Naive thymus-derived CD4-positive, alpha-beta T cell (primary cell): ENCODE measurements at regions not wholly inside any gene's neighbourhood (a gene's known extent, or its start where the extent isn't known, plus 50 kb on each side); places are given as distances from the start of the nearest gene placed in this dataset.

Experiments used
- ATAC-seq: fragments of 150-1000 bp; cut with Tn5 transposase; 2 replicates; pipeline ENCODE4 v1.10.0; 2021; ENCODE audit warnings: mild to moderate bottlenecking, moderate library complexity
- CTCF ChIA-PET: fragments of 350-600 bp; sonication (Branson Sonifier 250); formaldehyde crosslinking; loops from one replicate; lab custom pipeline; 2021; ENCODE audit warnings: antibody characterized with exemption; lab: Charles Lee
- POLR2A ChIA-PET: fragments of 350-600 bp; sonication (Branson Sonifier 250); formaldehyde crosslinking; loops from one replicate; lab custom pipeline; 2021; ENCODE audit warnings: antibody characterized with exemption, inconsistent platforms; lab: Charles Lee
- DNase-seq, 9 donors: peaks; one replicate each; pipeline versions ENCODE4 v3.0.0 to v3.0.0-alpha.2; 2020 to 2022; ENCODE audit warnings: mixed read lengths in 1 of 9
- H3K27ac ChIP-seq: one replicate; pipeline ENCODE4 v1.7.0; 2013; ENCODE audit warnings: mild to moderate bottlenecking, low read depth, low read length, moderate library complexity
- H3K27me3 ChIP-seq, 2 donors: one replicate each; pipeline ENCODE4 v1.7.0; 2013; ENCODE audit warnings: low read length in 2 of 2, mild to moderate bottlenecking in 2 of 2, moderate library complexity in 2 of 2; ENCODE audit not compliant: control insufficient read depth in 2 of 2, insufficient read depth in 2 of 2
- H3K36me3 ChIP-seq, 3 experiments: 1 replicate in 2 of 3; 2 replicates in 1 of 3; pipeline ENCODE4 v1.7.0; 2013; ENCODE audit warnings: low read length in 3 of 3, mild to moderate bottlenecking in 3 of 3, moderate library complexity in 1 of 3; ENCODE audit not compliant: insufficient read depth in 3 of 3, control insufficient read depth in 2 of 3
- H3K4me1 ChIP-seq, 2 donors: one replicate each; pipeline ENCODE4 v1.7.0; 2013; ENCODE audit warnings: low read length in 2 of 2, mild to moderate bottlenecking in 2 of 2, moderate library complexity in 1 of 2; ENCODE audit not compliant: control insufficient read depth in 2 of 2, insufficient read depth in 2 of 2
- H3K4me3 ChIP-seq: 2 replicates; pipeline ENCODE4 v1.7.0; 2013; ENCODE audit warnings: mild to moderate bottlenecking, low read length
- H3K9me3 ChIP-seq, 3 experiments: 1 replicate in 2 of 3; 2 replicates in 1 of 3; pipeline ENCODE4 v1.7.0; 2013; ENCODE audit warnings: low read length in 3 of 3; ENCODE audit not compliant: control insufficient read depth in 2 of 3
- H3K27ac Mint-ChIP-seq, 9 donors: one replicate each; pipeline ENCODE4 v1.8.0; 2020 to 2022; ENCODE audit warnings: mixed read lengths in 9 of 9, mild to moderate bottlenecking in 8 of 9, moderate library complexity in 5 of 9, inconsistent platforms in 2 of 9
- H3K27me3 Mint-ChIP-seq, 5 donors: one replicate each; pipeline ENCODE4 v1.8.0; 2021 to 2022; ENCODE audit warnings: mixed read lengths in 5 of 5, mild to moderate bottlenecking in 1 of 5
- H3K36me3 Mint-ChIP-seq, 5 donors: one replicate each; pipeline ENCODE4 v1.8.0; 2020 to 2022; ENCODE audit warnings: mixed read lengths in 5 of 5, mild to moderate bottlenecking in 3 of 5, inconsistent platforms in 1 of 5
- H3K4me1 Mint-ChIP-seq, 7 donors: one replicate each; pipeline ENCODE4 v1.8.0; 2020 to 2022; ENCODE audit warnings: mixed read lengths in 7 of 7, mild to moderate bottlenecking in 3 of 7, inconsistent platforms in 1 of 7
- H3K4me3 Mint-ChIP-seq, 10 donors: one replicate each; pipeline ENCODE4 v1.8.0; 2020 to 2022; ENCODE audit warnings: mild to moderate bottlenecking in 10 of 10, mixed read lengths in 10 of 10, moderate library complexity in 6 of 10, inconsistent platforms in 2 of 10
- H3K9me3 Mint-ChIP-seq, 11 donors: one replicate each; pipeline ENCODE4 v1.8.0; 2020 to 2022; ENCODE audit warnings: mixed read lengths in 11 of 11, mild to moderate bottlenecking in 4 of 11, inconsistent platforms in 1 of 11, moderate library complexity in 1 of 11
- intact Hi-C, 2 donors: fragments of 100-400 bp; cut with micrococcal nuclease; formaldehyde crosslinking; loops; one replicate each; pipeline ENCODE4 v1.15.1; 2023

DNA sequence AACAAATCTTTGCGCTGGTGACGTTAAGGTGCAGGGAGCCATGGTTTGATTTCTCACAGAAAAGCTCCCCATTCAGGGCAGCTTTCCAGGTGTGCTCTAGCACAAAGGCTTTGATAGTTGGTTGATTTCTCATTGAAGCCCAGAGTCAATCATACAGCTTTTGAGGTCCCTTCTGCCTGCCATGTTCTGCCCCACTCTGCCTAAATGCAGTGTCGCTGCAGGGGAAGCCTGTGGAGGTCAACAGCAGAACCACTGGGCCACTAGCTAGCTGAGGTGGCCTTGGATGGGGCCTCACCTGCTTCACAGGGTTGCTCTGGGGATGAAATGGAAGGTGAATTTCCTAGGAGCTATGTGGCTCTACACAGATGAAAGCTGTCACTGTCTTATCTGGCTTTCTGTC is 278.3 kb downstream of the TLE3 start:
- H3K4me1 ChIP-seq = no peaks in the 10 kb centered on the region
- H3K27ac Mint-ChIP-seq = no peak overlapping the region
- no peak overlapping the region for H3K4me3 ChIP-seq
- ATAC-seq (no peak), DNase-seq (no peak)
- H3K27me3 ChIP-seq = no peaks in the 10 kb centered on the region
- no peaks in the 10 kb centered on the region for H3K9me3 Mint-ChIP-seq
- no peak overlapping the region for H3K4me3 Mint-ChIP-seq
- H3K27ac ChIP-seq = no peak overlapping the region
- H3K9me3 ChIP-seq = no peaks in the 10 kb centered on the region
- ChIA-PET CTCF (no interaction called here), POLR2A (no interaction called here)
- no peaks in the 10 kb centered on the region for H3K36me3 ChIP-seq
- intact Hi-C loops = no loop called here
- no peaks in the 10 kb centered on the region for H3K36me3 Mint-ChIP-seq
- peaks cover 0 to 37% (median 0%) of the 10 kb centered on the region in 5 donors for H3K27me3 Mint-ChIP-seq
- peaks cover 0 to 18% (median 5%) of the 10 kb centered on the region in 7 donors for H3K4me1 Mint-ChIP-seq

DNA sequence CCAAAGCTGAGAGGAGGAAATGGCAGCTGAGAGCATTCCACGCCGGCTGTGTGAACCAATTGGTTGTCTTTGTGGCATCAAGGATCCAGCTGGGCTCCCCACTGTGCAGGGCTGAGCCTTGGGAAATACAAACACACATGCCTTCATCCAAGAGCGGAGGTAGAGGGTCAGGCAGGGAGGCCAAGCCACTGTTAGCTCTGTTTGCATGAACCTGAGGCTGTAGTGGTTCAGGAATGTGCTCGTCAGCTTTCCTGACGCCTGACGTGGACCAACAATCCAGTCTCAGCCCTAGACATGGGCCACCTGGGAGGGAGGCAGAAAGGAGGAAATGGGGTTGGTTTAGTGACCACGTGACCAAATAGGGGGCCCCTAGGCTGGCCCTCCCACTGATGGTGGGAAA is 276.9 kb downstream of the TLE3 start:
- POLR2A ChIA-PET = no interaction called here
- CTCF ChIA-PET = no interaction called here
- H3K4me1 Mint-ChIP-seq = peaks cover 0 to 18% (median 4%) of the 10 kb centered on the region in 7 donors

DNA sequence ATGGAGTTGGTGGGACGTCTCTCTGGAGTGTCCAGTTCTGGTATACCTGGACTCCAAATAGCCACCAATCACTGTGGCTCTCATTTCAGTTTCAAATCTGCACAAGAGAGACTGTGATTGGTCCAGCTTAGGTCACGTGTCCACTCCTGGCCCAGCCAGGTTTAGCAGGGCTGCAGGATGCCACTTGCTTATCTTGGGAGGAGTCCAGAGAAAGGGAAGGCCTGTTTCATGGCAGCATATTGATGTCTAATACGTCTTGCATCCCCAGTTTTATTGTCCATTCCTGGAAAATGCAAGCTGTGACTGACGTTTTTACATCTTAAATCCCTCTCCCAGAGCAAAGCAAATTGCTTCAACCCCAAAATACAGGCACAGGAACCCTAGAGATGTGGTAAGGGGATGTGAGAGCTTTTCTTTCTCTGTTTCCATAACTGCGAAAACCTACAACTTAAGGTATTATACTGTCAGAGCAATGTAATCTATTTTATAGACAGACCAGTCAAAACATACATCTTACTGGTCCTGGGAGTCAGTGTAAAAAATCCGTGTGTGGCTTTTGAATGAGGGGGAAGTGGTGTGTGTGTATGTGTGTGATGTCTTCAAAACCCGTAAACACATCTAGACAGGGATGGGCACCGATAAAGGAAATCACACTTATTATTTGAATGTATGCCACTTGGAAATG is 274.4 kb downstream of the TLE3 start:
- peaks cover 0 to 2% (median 0%) of the 10 kb centered on the region in 11 donors for H3K9me3 Mint-ChIP-seq
- ChIA-PET POLR2A (no interaction called here), CTCF (no interaction called here)
- H3K4me1 ChIP-seq = no peaks in the 10 kb centered on the region
- H3K9me3 ChIP-seq = no peaks in the 10 kb centered on the region
- H3K36me3 ChIP-seq = no peaks in the 10 kb centered on the region
- H3K27ac Mint-ChIP-seq = no peak overlapping the region
- peaks cover 0 to 5% (median 0%) of the 10 kb centered on the region in 7 donors for H3K4me1 Mint-ChIP-seq
- H3K27ac ChIP-seq = no peak overlapping the region
- no peaks in the 10 kb centered on the region for H3K36me3 Mint-ChIP-seq
- peaks cover 0 to 37% (median 0%) of the 10 kb centered on the region in 5 donors for H3K27me3 Mint-ChIP-seq
- H3K4me3 ChIP-seq = no peak overlapping the region
- H3K27me3 ChIP-seq = no peaks in the 10 kb centered on the region
- ATAC-seq (no peak), DNase-seq (no peak)
- intact Hi-C loops = no loop called here
- no peak overlapping the region for H3K4me3 Mint-ChIP-seq

More for the DNA sequence above, 276.9 kb downstream of the TLE3 start:
- Histone ChIP-seq H3K4me1 (no peaks in the 10 kb centered on the region), H3K4me3 (no peak overlapping the region), H3K9me3 (no peaks in the 10 kb centered on the region), H3K27ac (no peak overlapping the region), H3K27me3 (no peaks in the 10 kb centered on the region), H3K36me3 (no peaks in the 10 kb centered on the region)
- no peak for DNase-seq
- H3K27me3 Mint-ChIP-seq = peaks cover 0 to 44% (median 0%) of the 10 kb centered on the region in 5 donors
- H3K4me3 Mint-ChIP-seq = no peak overlapping the region
- no peaks in the 10 kb centered on the region for H3K36me3 Mint-ChIP-seq
- H3K9me3 Mint-ChIP-seq = peaks cover 0 to 2% (median 0%) of the 10 kb centered on the region in 11 donors
- no peak overlapping the region for H3K27ac Mint-ChIP-seq
- no peak for ATAC-seq
- intact Hi-C loops = no loop called here

DNA sequence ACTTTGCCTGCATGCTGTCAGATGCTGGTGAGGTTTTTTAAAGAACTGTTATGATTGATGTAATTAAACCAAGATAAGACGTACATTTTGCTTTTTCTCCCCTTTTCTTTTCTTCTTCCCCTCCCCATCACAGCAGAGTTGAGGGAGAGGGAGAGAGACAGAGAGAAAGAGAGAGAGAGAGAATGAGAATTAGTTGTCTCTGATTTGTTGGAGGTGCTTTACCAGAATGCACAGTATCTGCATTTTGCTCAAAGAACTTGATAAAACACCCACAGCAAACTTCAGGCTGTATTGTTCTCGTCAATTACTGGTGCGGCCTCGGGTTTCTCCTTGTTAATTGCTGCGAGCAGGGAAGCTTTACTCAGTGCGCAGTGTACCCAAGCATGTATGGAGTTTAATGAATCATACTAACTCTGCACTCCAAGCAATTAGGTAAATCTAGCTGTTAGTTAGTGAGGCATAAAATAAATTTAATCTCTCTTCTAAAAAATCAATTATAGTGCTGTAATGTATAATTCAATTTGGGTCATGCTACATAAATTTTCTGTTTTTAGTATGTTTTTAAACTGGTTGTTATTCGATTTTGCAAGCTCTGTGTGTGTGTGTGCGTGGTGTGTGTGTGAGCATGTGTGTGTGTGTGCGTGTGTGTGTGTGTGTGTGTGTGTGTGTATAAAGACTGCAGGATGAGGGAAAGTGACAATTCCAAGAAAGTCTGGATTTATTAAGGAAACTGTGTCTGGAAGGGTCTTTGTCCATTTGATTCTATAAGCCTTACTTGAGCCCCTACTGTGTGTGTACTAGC is 273.4 kb downstream of the TLE3 start:
- ChIA-PET CTCF (no interaction called here), POLR2A (interaction anchor here (0.6 kb wide), 2 partner anchors 105 to 218 kb away, joined by 3 read pairs; no protein-coding TSS in a partner anchor)
- Mint-ChIP-seq H3K27me3 (peaks cover 0 to 28% (median 0%) of the 10 kb centered on the region in 5 donors), H3K27ac (no peak overlapping the region), H3K4me1 (peaks cover 0 to 5% (median 0%) of the 10 kb centered on the region in 7 donors), H3K4me3 (no peak overlapping the region), H3K9me3 (peaks cover 0 to 2% (median 0%) of the 10 kb centered on the region in 11 donors), H3K36me3 (no peaks in the 10 kb centered on the region)
- no peak for ATAC-seq
- Histone ChIP-seq H3K36me3 (no peaks in the 10 kb centered on the region), H3K4me1 (no peaks in the 10 kb centered on the region), H3K27ac (no peak overlapping the region), H3K4me3 (no peak overlapping the region), H3K27me3 (no peaks in the 10 kb centered on the region), H3K9me3 (no peaks in the 10 kb centered on the region)
- intact Hi-C loops = no loop called here
- DNase-seq = no peak

DNA sequence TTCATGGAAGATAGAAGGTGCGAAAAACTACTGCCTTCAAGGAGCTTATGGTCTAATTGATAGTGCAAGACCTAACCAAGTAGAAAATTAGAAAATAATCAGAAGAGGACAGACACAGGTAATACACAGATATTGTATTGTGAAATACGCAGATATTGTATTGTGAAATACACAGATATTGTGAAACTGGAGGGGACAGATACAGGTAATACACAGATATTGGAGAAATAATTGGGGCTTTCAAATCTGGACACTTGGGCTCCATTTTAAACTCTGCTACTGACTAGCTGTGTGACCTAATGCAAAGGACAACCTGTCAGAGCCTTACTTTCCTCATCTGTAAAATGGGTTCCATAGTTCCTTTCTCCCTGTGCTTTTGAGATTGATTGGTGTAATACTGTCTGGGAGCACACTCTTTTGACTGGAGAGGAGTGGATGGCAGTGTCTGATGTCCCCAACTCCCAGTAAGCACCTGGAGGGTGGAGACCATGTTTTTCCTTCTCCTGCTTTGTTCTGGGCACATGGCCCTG is 272.8 kb downstream of the TLE3 start:
- Mint-ChIP-seq H3K9me3 (peaks cover 0 to 2% (median 0%) of the 10 kb centered on the region in 11 donors), H3K36me3 (no peaks in the 10 kb centered on the region), H3K27ac (no peak overlapping the region), H3K4me3 (no peak overlapping the region), H3K4me1 (peaks cover 0 to 5% (median 0%) of the 10 kb centered on the region in 7 donors), H3K27me3 (peaks cover 0 to 23% (median 0%) of the 10 kb centered on the region in 5 donors)
- ChIA-PET CTCF (no interaction called here), POLR2A (interaction anchor here (0.6 kb wide), 2 partner anchors 127 to 217 kb away, joined by 3 to 4 read pairs; no protein-coding TSS in a partner anchor)
- no peak overlapping the region for H3K27ac ChIP-seq
- H3K4me1 ChIP-seq = no peaks in the 10 kb centered on the region
- no peaks in the 10 kb centered on the region for H3K27me3 ChIP-seq
- ATAC-seq (no peak), DNase-seq (no peak)
- H3K4me3 ChIP-seq = no peak overlapping the region
- H3K36me3 ChIP-seq = no peaks in the 10 kb centered on the region
- intact Hi-C loops = no loop called here
- no peaks in the 10 kb centered on the region for H3K9me3 ChIP-seq

DNA sequence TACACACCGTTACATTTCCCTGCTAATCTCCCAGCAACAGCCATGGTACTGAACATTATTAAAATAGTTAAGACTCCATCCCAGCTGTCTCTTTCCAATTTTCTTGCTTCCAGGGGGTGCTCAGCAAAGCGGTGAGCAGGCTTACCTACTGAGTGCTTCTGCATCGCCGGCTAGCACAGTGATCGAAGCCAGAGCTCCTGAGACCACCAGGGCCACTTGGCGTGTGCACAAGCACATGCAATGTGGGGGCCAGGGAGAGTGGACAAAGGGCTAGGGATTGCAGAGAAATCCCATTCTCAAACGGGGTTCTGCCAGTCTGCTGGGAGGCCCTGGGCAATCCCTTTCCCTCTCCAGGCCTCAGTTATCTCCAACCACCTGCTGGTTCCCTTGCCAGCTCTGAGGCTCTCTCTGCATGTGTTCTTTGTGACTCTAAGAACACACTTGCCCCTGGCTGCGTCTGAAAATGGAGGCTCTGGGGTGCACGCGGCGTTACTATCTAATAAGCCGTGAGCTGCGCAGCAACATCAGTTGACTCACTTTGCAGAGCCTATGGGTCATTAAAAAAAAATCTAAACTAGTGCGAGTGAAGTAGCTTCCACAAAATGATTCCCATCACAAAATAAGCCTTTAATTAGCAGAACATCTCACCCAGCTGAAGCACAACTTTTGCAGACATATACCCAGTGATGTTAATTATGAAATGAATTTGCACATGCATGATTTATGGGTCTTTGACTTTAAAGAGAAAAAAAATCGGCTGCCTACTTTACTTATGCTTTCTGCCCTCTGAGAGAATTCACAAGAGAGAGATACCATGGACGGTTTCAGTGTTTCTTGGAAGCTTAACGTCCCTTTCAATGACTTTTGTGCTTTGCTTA is 271.5 kb downstream of the TLE3 start:
- no peak for DNase-seq
- H3K27ac Mint-ChIP-seq = no peak overlapping the region
- POLR2A ChIA-PET = no interaction called here
- CTCF ChIA-PET = interaction anchor here (0.5 to 1.0 kb wide), 2 partner anchors 98 to 302 kb away, joined by 3 read pairs; no protein-coding TSS in a partner anchor
- no peak overlapping the region for H3K4me3 Mint-ChIP-seq
- ATAC-seq = no peak
- peaks cover 0 to 2% (median 0%) of the 10 kb centered on the region in 11 donors for H3K9me3 Mint-ChIP-seq
- Histone ChIP-seq H3K27ac (no peak overlapping the region), H3K4me1 (no peaks in the 10 kb centered on the region), H3K36me3 (no peaks in the 10 kb centered on the region), H3K4me3 (no peak overlapping the region), H3K27me3 (no peaks in the 10 kb centered on the region), H3K9me3 (no peaks in the 10 kb centered on the region)
- intact Hi-C loops = no loop called here
- H3K4me1 Mint-ChIP-seq = peaks cover 0 to 5% (median 0%) of the 10 kb centered on the region in 7 donors
- H3K36me3 Mint-ChIP-seq = no peaks in the 10 kb centered on the region
- H3K27me3 Mint-ChIP-seq = peaks cover 0 to 20% (median 0%) of the 10 kb centered on the region in 5 donors
